Adrenal gland (tissue), 5 donors: ENCODE measurements at regions not wholly inside any gene's neighbourhood (a gene's known extent, or its start where the extent isn't known, plus 50 kb on each side); places are given as distances from the start of the nearest gene placed in this dataset.

Experiments used
- CTCF ChIP-seq, 6 experiments: fragments of 450-650 bp in 4 of 6; fragments of 200-600 bp in 2 of 6; sonication (generic) in 1 of 6; IDR thresholded peaks; 1 replicate in 5 of 6; 2 replicates in 1 of 6; pipeline versions ENCODE4 v1.5.1 to v1.8.0; 2016 to 2021; ENCODE audit warnings: antibody characterized with exemption in 6 of 6, mild to moderate bottlenecking in 2 of 6, moderate library complexity in 1 of 6
- POLR2A ChIP-seq, 2 donors: fragments of 450-650 bp; IDR thresholded peaks; one replicate each; pipeline ENCODE4 v1.6.1; 2017; ENCODE audit warnings: antibody characterized with exemption in 2 of 2, mild to moderate bottlenecking in 2 of 2, moderate library complexity in 1 of 2
- donor health status: DM: no; HTN: no; CAD: no.

GRCh38 chr20:29306390-29307072 lies 1950.9 kb upstream of the DEFB115 start:
- TF ChIP-seq CTCF (IDR thresholded peaks at IDR 0.05), result no peak
- no peak for TF ChIP-seq POLR2A (IDR thresholded peaks at IDR 0.05)
